ENCODE measurements at regions not wholly inside any gene's neighbourhood (a gene's known extent, or its start where the extent isn't known, plus 50 kb on each side); places are given as distances from the start of the nearest gene placed in this dataset.

DNA sequence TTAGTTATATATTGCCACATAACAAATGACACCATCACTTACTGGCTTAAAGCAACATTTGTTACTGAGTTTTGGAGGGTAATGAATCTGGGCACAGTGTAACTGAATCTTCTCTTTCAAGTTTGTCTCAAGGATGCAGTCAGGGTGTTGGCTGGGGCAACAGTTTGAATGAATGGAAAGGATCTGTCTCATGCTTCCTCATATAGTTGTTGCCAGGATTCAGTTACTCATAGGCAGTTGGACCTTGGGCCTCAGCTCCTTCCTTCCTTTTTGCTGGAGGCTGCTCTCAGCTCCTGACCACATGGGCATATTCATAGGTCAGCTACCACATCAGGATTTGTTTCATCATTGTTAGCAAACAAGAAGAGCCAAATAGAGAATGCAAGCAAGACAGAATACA lies 466.1 kb upstream of the MC4R start:
- H3K27ac ChIP-seq, result no peak overlapping the region
- no peak for DNase-seq (ENCODE audit: low spot score)
- ChIA-PET POLR2A (ENCODE audit: low non-redundant PET) (no interaction called here), CTCF (no interaction called here)
- TF ChIP-seq, protein P1, sequence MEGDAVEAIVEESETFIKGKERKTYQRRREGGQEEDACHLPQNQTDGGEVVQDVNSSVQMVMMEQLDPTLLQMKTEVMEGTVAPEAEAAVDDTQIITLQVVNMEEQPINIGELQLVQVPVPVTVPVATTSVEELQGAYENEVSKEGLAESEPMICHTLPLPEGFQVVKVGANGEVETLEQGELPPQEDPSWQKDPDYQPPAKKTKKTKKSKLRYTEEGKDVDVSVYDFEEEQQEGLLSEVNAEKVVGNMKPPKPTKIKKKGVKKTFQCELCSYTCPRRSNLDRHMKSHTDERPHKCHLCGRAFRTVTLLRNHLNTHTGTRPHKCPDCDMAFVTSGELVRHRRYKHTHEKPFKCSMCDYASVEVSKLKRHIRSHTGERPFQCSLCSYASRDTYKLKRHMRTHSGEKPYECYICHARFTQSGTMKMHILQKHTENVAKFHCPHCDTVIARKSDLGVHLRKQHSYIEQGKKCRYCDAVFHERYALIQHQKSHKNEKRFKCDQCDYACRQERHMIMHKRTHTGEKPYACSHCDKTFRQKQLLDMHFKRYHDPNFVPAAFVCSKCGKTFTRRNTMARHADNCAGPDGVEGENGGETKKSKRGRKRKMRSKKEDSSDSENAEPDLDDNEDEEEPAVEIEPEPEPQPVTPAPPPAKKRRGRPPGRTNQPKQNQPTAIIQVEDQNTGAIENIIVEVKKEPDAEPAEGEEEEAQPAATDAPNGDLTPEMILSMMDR (conservative IDR thresholded peaks at IDR 0.05; ENCODE audit: low read depth), result no peak

DNA sequence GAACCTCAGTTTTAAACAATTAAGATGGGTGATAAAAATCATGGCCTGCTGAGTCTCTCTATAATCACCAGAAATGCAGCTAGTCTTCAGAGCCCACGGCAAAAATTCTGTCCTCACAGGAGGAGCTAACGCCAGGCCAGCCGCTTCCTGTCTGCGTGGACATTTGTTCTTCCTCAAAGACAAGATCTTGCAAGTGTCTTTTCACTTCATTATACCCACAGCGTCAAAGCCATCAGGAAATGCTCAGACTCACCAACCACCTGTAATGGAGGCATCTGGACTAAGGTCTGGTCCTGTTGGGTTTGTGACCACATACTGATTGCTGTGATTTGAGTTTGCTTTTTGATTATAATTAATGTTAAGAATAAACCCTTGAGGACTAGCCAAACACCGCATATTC lies 473.8 kb upstream of the MC4R start:
- no peak overlapping the region for H3K27ac ChIP-seq
- DNase-seq (ENCODE audit: low spot score), result no peak
- ChIA-PET CTCF (no interaction called here), POLR2A (ENCODE audit: low non-redundant PET) (no interaction called here)
- TF ChIP-seq, protein P1 (conservative IDR thresholded peaks at IDR 0.05; ENCODE audit: low read depth), result no peak

DNA sequence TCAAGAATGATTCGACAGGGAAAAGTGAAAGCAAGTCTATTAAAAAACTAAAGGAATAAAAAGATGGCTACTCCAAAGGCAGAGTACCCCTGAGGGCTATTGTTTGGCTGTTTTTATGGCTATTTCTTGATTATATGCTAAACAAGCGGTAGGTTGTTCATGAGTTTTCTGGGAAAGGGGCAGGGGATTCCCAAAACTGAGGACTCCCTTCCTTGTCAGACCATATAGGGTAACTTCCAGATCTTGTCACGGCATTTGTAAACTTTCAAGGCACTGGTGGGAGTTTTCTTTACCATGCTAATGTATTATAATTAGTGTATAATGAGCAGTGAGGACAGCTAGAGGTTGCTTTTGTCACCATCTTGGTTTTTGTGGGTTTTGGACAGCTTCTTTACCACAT lies 474.9 kb upstream of the MC4R start:
- no peak overlapping the region for H3K27ac ChIP-seq
- no peak for DNase-seq (ENCODE audit: low spot score)
- TF ChIP-seq, protein P1 (conservative IDR thresholded peaks at IDR 0.05; ENCODE audit: low read depth), result no peak
- ChIA-PET POLR2A (ENCODE audit: low non-redundant PET) (no interaction called here), CTCF (no interaction called here)

DNA sequence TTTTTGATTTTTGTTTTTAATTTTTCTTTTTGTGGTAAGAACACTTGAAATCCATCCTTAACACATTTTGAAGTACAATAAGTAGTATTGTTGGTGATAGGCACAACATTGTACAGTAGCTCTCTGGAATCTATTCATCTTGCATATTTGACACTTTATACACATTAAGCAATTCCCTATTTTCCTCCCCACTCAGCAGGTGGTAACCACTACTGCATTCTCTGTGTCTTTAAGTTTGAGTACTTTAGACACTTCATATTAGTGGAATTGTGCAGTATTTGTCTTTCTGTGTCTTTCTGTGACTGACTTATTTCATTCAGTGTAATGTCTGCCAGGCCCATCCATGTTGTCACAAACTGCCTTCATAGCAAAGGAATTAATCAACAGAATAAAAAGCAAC lies 471.7 kb upstream of the CDH20 start:
- CTCF ChIA-PET, result no interaction called here
- POLR2A ChIA-PET (ENCODE audit: low non-redundant PET), result no interaction called here
- no peak overlapping the region for H3K27ac ChIP-seq

DNA sequence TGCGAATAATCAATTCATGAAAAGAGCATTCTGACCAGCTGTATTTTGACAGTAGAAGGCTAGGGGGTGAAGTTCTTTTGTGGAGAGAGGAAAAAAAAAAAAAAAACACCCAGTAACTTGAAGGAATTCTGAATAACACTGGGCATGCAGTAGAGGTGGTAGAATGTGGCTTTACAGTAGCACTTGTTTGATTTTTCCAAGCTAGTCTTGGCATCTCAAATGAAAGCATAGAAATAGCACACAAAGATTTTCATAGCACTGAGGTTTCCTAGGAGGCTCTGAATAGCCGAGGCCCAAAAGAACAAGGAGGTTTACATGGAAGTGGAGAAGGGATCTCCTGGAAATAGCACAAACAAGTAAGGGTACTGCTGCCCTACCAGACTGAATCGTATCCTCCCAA lies 470.2 kb upstream of the CDH20 start:
- no peak overlapping the region for H3K27ac ChIP-seq
- no peak for DNase-seq (ENCODE audit: low spot score)
- TF ChIP-seq, protein P1 (conservative IDR thresholded peaks at IDR 0.05; ENCODE audit: low read depth), result no peak
- ChIA-PET POLR2A (ENCODE audit: low non-redundant PET) (no interaction called here), CTCF (no interaction called here)

More for the DNA sequence above, 471.7 kb upstream of the CDH20 start:
- DNase-seq (ENCODE audit: low spot score), result no peak
- TF ChIP-seq, protein P1 (conservative IDR thresholded peaks at IDR 0.05; ENCODE audit: low read depth), result no peak

DNA sequence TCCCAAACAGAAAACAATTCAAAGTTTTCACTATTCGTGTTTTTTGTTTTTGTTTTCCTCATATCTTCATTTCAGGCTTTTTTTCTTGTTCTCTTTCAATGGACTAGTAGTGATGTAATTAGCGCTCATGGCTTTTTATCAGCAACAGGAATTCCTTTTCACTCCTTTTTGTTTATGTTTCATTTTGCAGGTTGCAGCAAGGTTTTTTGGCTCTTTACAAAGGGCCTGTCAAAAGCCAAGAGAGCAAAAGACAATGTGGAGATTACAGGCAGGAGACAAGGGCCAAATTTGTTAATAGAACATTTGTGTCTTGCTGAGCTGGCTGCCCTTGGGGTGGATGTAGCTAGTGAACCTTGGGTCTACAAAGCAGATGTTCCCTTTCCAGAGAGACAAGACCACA lies 467.4 kb upstream of the CDH20 start:
- DNase-seq (ENCODE audit: low spot score), result no peak
- TF ChIP-seq, protein P1 (conservative IDR thresholded peaks at IDR 0.05; ENCODE audit: low read depth), result no peak
- ChIA-PET CTCF (no interaction called here), POLR2A (ENCODE audit: low non-redundant PET) (no interaction called here)
- H3K27ac ChIP-seq, result no peak overlapping the region

All from RWPE1 (cell line).